Inferior parietal cortex (tissue), 1 donor: ENCODE measurements at regions not wholly inside any gene's neighbourhood (a gene's known extent, or its start where the extent isn't known, plus 50 kb on each side); places are given as distances from the start of the nearest gene placed in this dataset.
"Not testable (repeated sequence)": the region's sequence is repeated elsewhere in the genome, so short reads cannot be mapped to it uniquely, and the experiment has no call there.

Experiments
- DNase-seq: peaks from one replicate; pipeline ENCODE4 v3.0.0-alpha.2; 2016; ENCODE audit errors: extremely low spot score

- DNase-seq = no peak
Observed at GRCh38 chr10:34058845-34059614, 724.6 kb upstream of the NRP1 start.

GRCh38 chr10:34055410-34055985, 721.0 kb upstream of the NRP1 start:
- not testable (repeated sequence) for DNase-seq

GRCh38 chr10:34049887-34050286, 715.4 kb upstream of the NRP1 start:
- DNase-seq = peak; percentile 21

GRCh38 chr10:34049469-34049868, 715.0 kb upstream of the NRP1 start:
- no peak for DNase-seq

- DNase-seq = no peak
Observed at GRCh38 chr10:34047389-34047788, 712.9 kb upstream of the NRP1 start.

- DNase-seq = no peak
Observed at GRCh38 chr10:34046506-34047034, 712.1 kb upstream of the NRP1 start.

- DNase-seq = no peak
Observed at GRCh38 chr10:34045571-34046190, 711.2 kb upstream of the NRP1 start.

GRCh38 chr10:34041871-34042270, 707.4 kb upstream of the NRP1 start:
- DNase-seq = no peak

GRCh38 chr10:34037499-34037898, 703.0 kb upstream of the NRP1 start:
- DNase-seq = no peak

GRCh38 chr10:34035241-34035790, 700.8 kb upstream of the NRP1 start:
- DNase-seq = not testable (repeated sequence)

- DNase-seq = no peak
Observed at GRCh38 chr10:34033078-34033477, 698.6 kb upstream of the NRP1 start.

- no peak for DNase-seq
Observed at GRCh38 chr10:34032564-34032963, 698.1 kb upstream of the NRP1 start.

GRCh38 chr10:34031400-34031799, 696.9 kb upstream of the NRP1 start:
- DNase-seq = peak; percentile 47

GRCh38 chr10:34029455-34029854, 695.0 kb upstream of the NRP1 start:
- no peak for DNase-seq

- DNase-seq = no peak
Observed at GRCh38 chr10:34028936-34029335, 694.5 kb upstream of the NRP1 start.

- DNase-seq = no peak
Observed at GRCh38 chr10:34024693-34025425, 690.4 kb upstream of the NRP1 start.

GRCh38 chr10:34024282-34024681, 689.8 kb upstream of the NRP1 start:
- DNase-seq = no peak

- no peak for DNase-seq
Observed at GRCh38 chr10:34022195-34022594, 687.7 kb upstream of the NRP1 start.

GRCh38 chr10:34018784-34019183, 684.3 kb upstream of the NRP1 start:
- no peak for DNase-seq

GRCh38 chr10:34018129-34018528, 683.7 kb upstream of the NRP1 start:
- no peak for DNase-seq

GRCh38 chr10:34017281-34017680, 682.8 kb upstream of the NRP1 start:
- no peak for DNase-seq

GRCh38 chr10:34016576-34016975, 682.1 kb upstream of the NRP1 start:
- DNase-seq = no peak
